ENCODE measurements at regions not wholly inside any gene's neighbourhood (a gene's known extent, or its start where the extent isn't known, plus 50 kb on each side); places are given as distances from the start of the nearest gene placed in this dataset.

DNA sequence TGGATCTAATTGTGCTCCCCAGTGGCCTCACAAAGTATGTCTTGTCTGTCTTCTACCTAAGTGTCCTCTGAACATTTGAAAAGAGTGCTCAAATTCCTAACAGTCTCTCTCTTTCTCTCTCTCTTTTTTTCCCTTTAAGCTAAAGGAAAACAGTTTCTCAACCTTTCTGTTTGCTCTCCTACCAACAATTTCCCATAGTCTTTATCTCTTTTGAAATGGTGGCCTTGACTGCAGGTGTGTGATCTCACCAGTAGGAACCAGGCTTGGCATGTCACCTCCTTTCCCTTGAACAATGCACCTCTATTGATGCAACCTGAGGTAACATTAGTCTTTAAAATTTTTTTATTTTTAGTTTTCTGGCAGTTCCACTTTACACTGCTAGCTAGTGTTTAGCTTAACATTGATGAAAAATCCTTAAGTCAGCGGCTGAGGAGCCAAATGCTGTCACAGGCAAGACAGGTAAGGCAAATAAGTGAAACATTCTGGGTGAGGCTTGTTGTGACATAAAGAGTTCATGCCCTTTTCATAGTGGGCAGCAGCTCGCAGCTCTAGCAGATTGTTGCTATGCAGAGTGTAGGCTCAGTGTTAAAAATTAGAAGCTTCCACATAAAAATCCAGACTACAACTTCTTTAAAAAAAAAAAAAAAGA, 273.4 kb downstream of the HAPSTR1 start (continued):
- TF ChIP-seq ZNF76 (tag by site-specific recombination; IDR thresholded peaks at IDR 0.05; ENCODE audit: borderline replicate concordance, low read depth) (no peak), ZNF266 (tag by site-specific recombination; IDR thresholded peaks at IDR 0.05; ENCODE audit: low read depth) (no peak), ZNF600 (tag by site-specific recombination; IDR thresholded peaks at IDR 0.05) (no peak), ZNF391 (tag by site-specific recombination; IDR thresholded peaks at IDR 0.05; ENCODE audit: borderline replicate concordance, low read depth) (no peak), ZFP41 (tag by site-specific recombination; IDR thresholded peaks at IDR 0.05; ENCODE audit: borderline replicate concordance) (no peak), GFI1B (tag by site-specific recombination; IDR thresholded peaks at IDR 0.05) (no peak), PRDM1 (tag by site-specific recombination; IDR thresholded peaks at IDR 0.05) (no peak), ZNF146 (tag by site-specific recombination; IDR thresholded peaks at IDR 0.05) (no peak), ZNF692 (tag by site-specific recombination; IDR thresholded peaks at IDR 0.05) (no peak)
- TF ChIP-seq, protein P1, sequence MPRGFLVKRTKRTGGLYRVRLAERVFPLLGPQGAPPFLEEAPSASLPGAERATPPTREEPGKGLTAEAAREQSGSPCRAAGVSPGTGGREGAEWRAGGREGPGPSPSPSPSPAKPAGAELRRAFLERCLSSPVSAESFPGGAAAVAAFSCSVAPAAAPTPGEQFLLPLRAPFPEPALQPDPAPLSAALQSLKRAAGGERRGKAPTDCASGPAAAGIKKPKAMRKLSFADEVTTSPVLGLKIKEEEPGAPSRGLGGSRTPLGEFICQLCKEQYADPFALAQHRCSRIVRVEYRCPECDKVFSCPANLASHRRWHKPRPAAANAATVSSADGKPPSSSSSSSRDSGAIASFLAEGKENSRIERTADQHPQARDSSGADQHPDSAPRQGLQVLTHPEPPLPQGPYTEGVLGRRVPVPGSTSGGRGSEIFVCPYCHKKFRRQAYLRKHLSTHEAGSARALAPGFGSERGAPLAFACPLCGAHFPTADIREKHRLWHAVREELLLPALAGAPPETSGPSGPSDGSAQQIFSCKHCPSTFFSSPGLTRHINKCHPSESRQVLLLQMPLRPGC (tag by site-specific recombination; IDR thresholded peaks at IDR 0.05) = no peak

DNA sequence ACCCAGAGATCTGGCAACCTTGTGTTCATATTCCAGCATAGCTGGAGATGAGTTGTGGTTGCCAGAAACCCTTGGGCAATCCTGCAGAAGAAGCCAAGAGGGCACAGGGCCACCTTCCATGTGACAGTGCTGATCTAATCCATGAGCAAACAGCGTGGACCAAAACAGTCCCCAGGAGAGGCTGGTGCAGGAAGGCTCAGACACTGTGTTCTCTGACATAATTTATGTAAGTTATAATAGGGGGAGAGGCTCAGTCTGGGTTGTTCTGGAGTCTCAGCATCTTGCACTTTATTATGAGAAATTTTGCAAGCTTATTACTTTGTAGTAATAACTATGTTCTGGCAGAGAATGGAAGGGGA, 273.9 kb downstream of the HAPSTR1 start:
- no peak for TF ChIP-seq ZXDB (tag by site-specific recombination; IDR thresholded peaks at IDR 0.05)
- no peak for TF ChIP-seq ZNF280D (tag by site-specific recombination; IDR thresholded peaks at IDR 0.05)
- TF ChIP-seq ZBTB17 (tag by site-specific recombination; IDR thresholded peaks at IDR 0.05) = no peak
- no peak for TF ChIP-seq ZNF692 (tag by site-specific recombination; IDR thresholded peaks at IDR 0.05)
- no peak for TF ChIP-seq ZNF335 (tag by site-specific recombination; conservative IDR thresholded peaks at IDR 0.05)
- no peak overlapping the region for H3K27ac ChIP-seq (ENCODE audit: extremely low read depth, low read depth, low read length)
- H3K36me3 ChIP-seq (ENCODE audit: control insufficient read depth in 2 of 2, insufficient read depth in 1 of 2, low read length in 2 of 2) = no peaks in the 10 kb centered on the region
- H3K4me3 ChIP-seq (ENCODE audit: low read depth, low read length) = no peak overlapping the region
- POLR2A ChIA-PET = no interaction called here
- no peaks in the 10 kb centered on the region for H3K9me3 ChIP-seq (ENCODE audit: control insufficient read depth, insufficient read depth, low read depth, low read length)
- H3K4me1 ChIP-seq (ENCODE audit: control insufficient read depth, insufficient read depth, low read length) = no peaks in the 10 kb centered on the region
- CTCF ChIA-PET = no interaction called here
